ENCODE measurements at regions not wholly inside any gene's neighbourhood (a gene's known extent, or its start where the extent isn't known, plus 50 kb on each side); places are given as distances from the start of the nearest gene placed in this dataset.

- no TSS peak for BruUV-seq (replicated peaks)
- H3K27me3 ChIP-seq (ENCODE audit: control insufficient read depth in 2 of 2, insufficient read depth in 2 of 2, low read length in 2 of 2), result no peaks in the 10 kb centered on the region
- no peak overlapping the region for H3K27ac ChIP-seq (ENCODE audit: insufficient read depth, low read depth, low read length)
- H3K79me2 ChIP-seq (ENCODE audit: control insufficient read depth, insufficient read depth, low read length), result no peaks in the 10 kb centered on the region
- H3K9ac ChIP-seq (replicated peaks; ENCODE audit: extremely low read depth, insufficient read depth, low read length), result no peak overlapping the region
- POLR2A ChIA-PET, result no interaction called here
- H4K20me1 ChIP-seq (replicated peaks; ENCODE audit: control insufficient read depth, extremely low read depth, insufficient read depth, low read length), result no peaks in the 10 kb centered on the region
- H3K4me1 ChIP-seq (ENCODE audit: control insufficient read depth, extremely low read depth, insufficient read depth, low read length), result no peaks in the 10 kb centered on the region
- no peak overlapping the region for H3K4me3 ChIP-seq (replicated peaks in 1 of 3; ENCODE audit: insufficient read depth in 1 of 3, low read depth in 1 of 3, low read length in 3 of 3)
- CTCF ChIA-PET, result no interaction called here
- no peaks in the 10 kb centered on the region for H3K9me3 ChIP-seq (replicated peaks; ENCODE audit: control insufficient read depth, insufficient read depth, low read length)
- DNase-seq (ENCODE audit: low read depth, low spot score) (no peak), FAIRE-seq (no peak)
- no peaks in the 10 kb centered on the region for H3K9me1 ChIP-seq (replicated peaks; ENCODE audit: control insufficient read depth, extremely low read depth, insufficient read depth, low read length)
- TF ChIP-seq GATA2 (IDR thresholded peaks at IDR 0.05; ENCODE audit: insufficient read depth, insufficient read length, low read depth, low read length) (no peak), POLR2AphosphoS5 (IDR thresholded peaks at IDR 0.05; ENCODE audit: insufficient read depth, low read depth, low read length) (no peak), EZH2 (IDR thresholded peaks at IDR 0.05; ENCODE audit: borderline replicate concordance, low read depth, low read length, severe bottlenecking) (no peak), MAX (IDR thresholded peaks at IDR 0.05; ENCODE audit: insufficient read depth, insufficient read length) (no peak), POLR2A (IDR thresholded peaks at IDR 0.05; ENCODE audit: low read depth, low read length) (no peak), JUN (IDR thresholded peaks at IDR 0.05; ENCODE audit: borderline replicate concordance, insufficient read depth, insufficient read length, low read depth) (no peak), CTCF (IDR thresholded peaks at IDR 0.05; ENCODE audit: extremely low read depth in 1 of 2, insufficient read depth in 1 of 2, low read depth in 1 of 2, low read length in 2 of 2) (no peak), MYC (IDR thresholded peaks at IDR 0.05; ENCODE audit: low read depth, low read length) (no peak), FOS (IDR thresholded peaks at IDR 0.05; ENCODE audit: borderline replicate concordance, insufficient read depth, low read length) (no peak)
- no peak overlapping the region for H2AFZ ChIP-seq (ENCODE audit: low read depth, low read length)
- H3K36me3 ChIP-seq (ENCODE audit: control insufficient read depth in 2 of 2, extremely low read depth in 1 of 2, insufficient read depth in 2 of 2, low read length in 2 of 2), result no peaks in the 10 kb centered on the region
- H3K4me2 ChIP-seq (ENCODE audit: insufficient read depth, low read length), result no peak overlapping the region
- dilution Hi-C loops (cut with MboI; ENCODE audit: extremely low pct_ligation_motif_present, low sequenced_read_pairs), result no loop called here
- intact Hi-C loops (cut with micrococcal nuclease), result no loop called here
These were observed 426.5 kb downstream of the IRX1 start for GRCh38 chr5:4022056-4022670.
